H1 (cell line): ENCODE measurements at regions not wholly inside any gene's neighbourhood (a gene's known extent, or its start where the extent isn't known, plus 50 kb on each side); places are given as distances from the start of the nearest gene placed in this dataset.

ENCODE experiments used
- CTCF ChIA-PET: fragments of 300-600 bp; sonication (Branson Sonifier 250); formaldehyde crosslinking; loops from one replicate; lab custom pipeline; 2021; ENCODE audit not compliant: partially characterized antibody; lab: Charles Lee
- POLR2A ChIA-PET: fragments of 300-600 bp; sonication (Branson Sonifier 250); formaldehyde crosslinking; loops from one replicate; lab custom pipeline; 2021; ENCODE audit warnings: inconsistent platforms; ENCODE audit not compliant: partially characterized antibody; lab: Charles Lee
- DNase-seq, 2 experiments: peaks; one replicate each; pipeline versions ENCODE4 v3.0.0 to v3.0.0-alpha.2; 2010 to 2022; ENCODE audit warnings: low spot score in 2 of 2, low read depth in 1 of 2, mixed read lengths in 1 of 2
- FAIRE-seq: peaks from 2 replicates; lab custom pipeline; 2011; peaks lifted over from hg19 to GRCh38; lab: Jason Lieb, UNC
- H2AFZ ChIP-seq: 2 replicates; pipeline ENCODE4 v1.8.1; 2012; ENCODE audit warnings: low read length, inconsistent platforms
- H2AK5ac ChIP-seq: 2 replicates; pipeline ENCODE4 v1.6.1; 2013; ENCODE audit warnings: low read depth, low read length
- H2BK120ac ChIP-seq: replicated peaks from 2 replicates; pipeline ENCODE3; 2013; ENCODE audit warnings: low read depth, low read length, inconsistent platforms
- H2BK12ac ChIP-seq: 2 replicates; pipeline ENCODE4 v1.6.1; 2013; ENCODE audit warnings: low read depth, low read length
- H2BK15ac ChIP-seq: 2 replicates; pipeline ENCODE4 v1.6.1; 2013; ENCODE audit warnings: low read length
- H2BK20ac ChIP-seq: 2 replicates; pipeline ENCODE4 v1.6.1; 2013; ENCODE audit warnings: low read length
- H2BK5ac ChIP-seq: 2 replicates; pipeline ENCODE4 v1.6.1; 2013; ENCODE audit warnings: low read depth, low read length
- H3K14ac ChIP-seq: 2 replicates; pipeline ENCODE4 v1.6.1; 2013; ENCODE audit warnings: inconsistent platforms; ENCODE audit not compliant: insufficient read length
- H3K18ac ChIP-seq: 2 replicates; pipeline ENCODE4 v1.6.1; 2013; ENCODE audit warnings: low read length; ENCODE audit errors: extremely low read depth
- H3K23ac ChIP-seq: 2 replicates; pipeline ENCODE4 v1.6.1; 2013; ENCODE audit warnings: inconsistent platforms; ENCODE audit not compliant: insufficient read length
- H3K23me2 ChIP-seq: 2 replicates; pipeline ENCODE4 v1.6.1; 2013; ENCODE audit warnings: low read depth, low read length
- H3K27ac ChIP-seq: 2 replicates; pipeline ENCODE4 v1.6.1; 2011; ENCODE audit warnings: low read depth, low read length, inconsistent platforms
- H3K27me3 ChIP-seq, 4 experiments: replicated peaks in 1 of 4; 1 replicate in 1 of 4; 2 replicates in 3 of 4; pipeline versions ENCODE4 v1.6.1 to v1.8.1; 2011 to 2013; ENCODE audit warnings: low read length in 3 of 4, mild to moderate bottlenecking in 3 of 4, inconsistent platforms in 2 of 4, mixed read lengths in 2 of 4, moderate library complexity in 1 of 4; ENCODE audit not compliant: control insufficient read depth in 3 of 4, insufficient read depth in 3 of 4; ENCODE audit errors: extremely low read depth in 1 of 4
- H3K36me3 ChIP-seq, 4 experiments: 2 replicates each; pipeline versions ENCODE4 v1.6.1 to v1.8.1; 2011 to 2013; ENCODE audit warnings: mild to moderate bottlenecking in 4 of 4, low read length in 3 of 4, moderate library complexity in 2 of 4, control low read depth in 1 of 4, inconsistent platforms in 1 of 4; ENCODE audit not compliant: insufficient read depth in 4 of 4, control insufficient read depth in 2 of 4
- H3K4ac ChIP-seq: replicated peaks from 2 replicates; pipeline ENCODE3; 2013; ENCODE audit warnings: low read length, low read depth, mixed read lengths, inconsistent platforms; ENCODE audit not compliant: insufficient read length
- H3K4me1 ChIP-seq, 4 experiments: replicated peaks in 1 of 4; 1 replicate in 1 of 4; 2 replicates in 3 of 4; pipeline versions ENCODE4 v1.6.1 to v1.8.1; 2011 to 2013; ENCODE audit warnings: low read length in 3 of 4, inconsistent platforms in 2 of 4, mixed read lengths in 1 of 4; ENCODE audit not compliant: insufficient read depth in 4 of 4, control insufficient read depth in 3 of 4
- H3K4me2 ChIP-seq, 2 experiments: 2 replicates each; pipeline versions ENCODE4 v1.6.1 to v1.8.1; 2011 to 2013; ENCODE audit warnings: low read depth in 2 of 2, low read length in 2 of 2, control low read depth in 1 of 2, inconsistent platforms in 1 of 2, mild to moderate bottlenecking in 1 of 2; ENCODE audit not compliant: insufficient read depth in 1 of 2
- H3K4me3 ChIP-seq, 4 experiments: fragments of 200-600, 300-600 bp in 1 of 4; sonication (generic), shearing (Covaris generic), sonication (Bioruptor Twin) in 1 of 4; 2 replicates each; pipeline versions ENCODE4 v1.5.1 to v1.8.1; 2011 to 2016; ENCODE audit warnings: low read length in 4 of 4, low read depth in 3 of 4, control low read depth in 2 of 4, inconsistent platforms in 2 of 4, mild to moderate bottlenecking in 2 of 4, mixed read lengths in 1 of 4, moderate library complexity in 1 of 4; ENCODE audit not compliant: insufficient read depth in 2 of 4; ENCODE audit errors: extremely low read depth in 1 of 4
- H3K56ac ChIP-seq: replicated peaks from 2 replicates; pipeline ENCODE3; 2013; ENCODE audit warnings: low read depth, mild to moderate bottlenecking, mixed read lengths, low read length, inconsistent platforms; ENCODE audit not compliant: insufficient read length
- H3K79me1 ChIP-seq: 2 replicates; pipeline ENCODE4 v1.6.1; 2013; ENCODE audit warnings: low read depth, low read length, control low read depth
- H3K79me2 ChIP-seq, 2 experiments: 2 replicates each; pipeline versions ENCODE4 v1.6.1 to v1.8.1; 2012 to 2013; ENCODE audit warnings: low read length in 2 of 2, mild to moderate bottlenecking in 2 of 2, inconsistent platforms in 1 of 2; ENCODE audit not compliant: insufficient read depth in 2 of 2, control insufficient read depth in 1 of 2
- H3K9ac ChIP-seq, 4 experiments: replicated peaks in 1 of 4; 1 replicate in 1 of 4; 2 replicates in 3 of 4; pipeline versions ENCODE4 v1.6.1 to v1.8.1; 2011 to 2013; ENCODE audit warnings: low read depth in 3 of 4, low read length in 3 of 4, control low read depth in 2 of 4, mild to moderate bottlenecking in 2 of 4, moderate library complexity in 2 of 4, inconsistent platforms in 1 of 4; ENCODE audit errors: extremely low read depth in 1 of 4
- H3K9me3 ChIP-seq, 2 experiments: 2 replicates each; pipeline versions ENCODE4 v1.6.1 to v1.8.1; 2012 to 2013; ENCODE audit warnings: mild to moderate bottlenecking in 2 of 2, moderate library complexity in 2 of 2, control low read depth in 1 of 2, inconsistent platforms in 1 of 2, low read depth in 1 of 2, low read length in 1 of 2, mixed read lengths in 1 of 2; ENCODE audit not compliant: insufficient read depth in 2 of 2
- H4K20me1 ChIP-seq, 2 experiments: replicated peaks in 1 of 2; 2 replicates each; pipeline versions ENCODE3 to v1.8.1; 2011 to 2013; ENCODE audit warnings: inconsistent platforms in 2 of 2, low read length in 2 of 2, mild to moderate bottlenecking in 1 of 2; ENCODE audit not compliant: insufficient read depth in 2 of 2, control insufficient read depth in 1 of 2
- H4K5ac ChIP-seq: 2 replicates; pipeline ENCODE4 v1.6.1; 2013; ENCODE audit warnings: low read length, low read depth, mixed read lengths, inconsistent platforms; ENCODE audit not compliant: insufficient read length
- H4K8ac ChIP-seq: 2 replicates; pipeline ENCODE4 v1.8.0; 2013; ENCODE audit warnings: mild to moderate bottlenecking, moderate library complexity, low read length, inconsistent platforms; ENCODE audit not compliant: insufficient read depth; ENCODE audit errors: extremely low read depth
- H4K91ac ChIP-seq: replicated peaks from 2 replicates; pipeline ENCODE3; 2013; ENCODE audit warnings: low read length, mixed read lengths, inconsistent platforms; ENCODE audit not compliant: insufficient read length
- BCL11A ChIP-seq, 2 experiments: IDR thresholded peaks; one replicate each; pipeline ENCODE4 v1.6.1; 2011; ENCODE audit warnings: low read depth in 2 of 2, low read length in 2 of 2, mild to moderate bottlenecking in 2 of 2
- MAFK ChIP-seq: IDR thresholded peaks from 2 replicates; pipeline ENCODE4 v1.6.1; 2012; ENCODE audit warnings: low read depth, mild to moderate bottlenecking, improper control_type of control experiment, low read length
- WGBS, 2 experiments: shearing (Covaris generic) in 1 of 2; methylation state at CpG; one replicate each; pipeline versions ENCODE4 v1.1.6 to v1.1.7; 2013 to 2015; ENCODE audit warnings: low lambda C conversion rate in 2 of 2, mixed read lengths in 2 of 2, inconsistent platforms in 1 of 2, low coverage in 1 of 2, missing lambda C conversion rate in 1 of 2; ENCODE audit not compliant: insufficient replicate concordance in 2 of 2, insufficient coverage in 1 of 2, insufficient read length in 1 of 2; ENCODE audit errors: extremely low coverage in 1 of 2, missing lambda C conversion rate in 1 of 2; 5-methylcytosine and 5-hydroxymethylcytosine counted together

DNA sequence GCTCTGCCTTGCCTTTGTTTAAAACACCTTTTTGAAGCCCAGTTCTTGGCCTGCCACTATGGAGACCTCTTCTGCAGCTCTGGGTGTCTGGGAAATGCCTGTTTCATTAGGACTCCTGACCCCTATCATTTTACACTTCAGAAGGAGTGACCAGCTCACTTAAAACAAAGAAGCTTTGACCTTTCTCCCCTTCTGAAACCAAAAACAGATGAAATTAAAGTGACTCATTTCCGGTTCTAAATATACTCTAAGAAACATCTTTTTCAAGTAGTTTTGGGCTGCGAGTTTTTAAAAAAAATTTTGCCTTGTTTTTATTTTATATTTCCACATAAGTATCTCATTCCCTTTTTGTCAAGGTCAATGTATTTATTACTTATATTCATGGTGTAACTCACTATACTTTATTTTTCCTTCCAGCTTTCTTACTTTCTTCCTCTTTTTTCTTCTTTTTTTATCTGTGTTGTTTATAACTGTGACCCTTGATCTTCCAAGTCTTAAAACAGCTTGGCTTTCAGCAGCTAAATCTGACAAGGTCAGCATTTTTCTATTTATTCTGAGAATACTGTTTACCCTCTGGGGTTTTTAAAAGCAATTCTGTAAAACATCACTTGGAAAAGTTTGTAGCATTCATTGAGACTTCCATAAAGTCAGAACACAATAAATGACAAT is 672.9 kb downstream of the NR2F1-AS1 start:
- Histone ChIP-seq H2BK20ac (no peak overlapping the region), H3K14ac (no peak overlapping the region), H2AFZ (no peak overlapping the region), H3K4ac (no peak overlapping the region), H2BK5ac (no peak overlapping the region), H2BK15ac (no peak overlapping the region), H3K27me3 (no peaks in the 10 kb centered on the region), H3K9ac (no peak overlapping the region), H3K79me2 (no peaks in the 10 kb centered on the region), H3K36me3 (no peaks in the 10 kb centered on the region), H2AK5ac (no peak overlapping the region), H3K79me1 (no peaks in the 10 kb centered on the region), H3K4me1 (peaks cover 2 to 22% (median 9%) of the 10 kb centered on the region in 4 experiments; a peak in 6 of 7 replicates), H3K4me3 (no peak overlapping the region), H3K9me3 (no peaks in the 10 kb centered on the region), H3K56ac (no peak overlapping the region), H3K18ac (no peak overlapping the region), H4K8ac (no peak overlapping the region), H3K27ac (no peak overlapping the region), H4K20me1 (no peaks in the 10 kb centered on the region), H4K5ac (no peak overlapping the region), H4K91ac (no peak overlapping the region), H3K23me2 (no peaks in the 10 kb centered on the region; the same call in 1 of the 2 replicates), H2BK120ac (no peak overlapping the region), H3K23ac (no peak overlapping the region), H3K4me2 (no peak overlapping the region), H2BK12ac (no peak overlapping the region)
- TF ChIP-seq MAFK: peak; percentile 43; the same call in 1 of the 2 replicates
- TF ChIP-seq BCL11A (IDR thresholded peaks at IDR 0.05; ENCODE audit: low read depth in 2 of 2, low read length in 2 of 2): no peak
- DNase-seq (no peak), FAIRE-seq (no peak)
- ChIA-PET CTCF (interaction anchor here (1.1 to 4.5 kb wide), 6 partner anchors 9 to 893 kb away, joined by 3 to 28 read pairs (median 9); no protein-coding TSS in a partner anchor), POLR2A (no interaction called here)
- WGBS, 2 experiments: 82% methylated on average over 2 of the region's 2 CpGs; no CpG with 5 or more reads in 1 of the 2 experiments
